Loucy (cell line): ENCODE measurements at regions not wholly inside any gene's neighbourhood (a gene's known extent, or its start where the extent isn't known, plus 50 kb on each side); places are given as distances from the start of the nearest gene placed in this dataset.

ENCODE experiments used
- EZH2phosphoT487 ChIP-seq: fragments of 200-600 bp; IDR thresholded peaks from 2 replicates; pipeline ENCODE4 v1.6.1; 2018; ENCODE audit warnings: antibody characterized with exemption, mild to moderate bottlenecking, moderate library complexity, borderline replicate concordance
- TF ChIP-seq, protein P1 (sequence below): fragments of 200-600 bp; sonication (generic); conservative IDR thresholded peaks from 2 replicates; pipeline ENCODE4 v1.5.1; 2014; ENCODE audit warnings: mild to moderate bottlenecking, antibody characterized with exemption, low read length

DNA sequence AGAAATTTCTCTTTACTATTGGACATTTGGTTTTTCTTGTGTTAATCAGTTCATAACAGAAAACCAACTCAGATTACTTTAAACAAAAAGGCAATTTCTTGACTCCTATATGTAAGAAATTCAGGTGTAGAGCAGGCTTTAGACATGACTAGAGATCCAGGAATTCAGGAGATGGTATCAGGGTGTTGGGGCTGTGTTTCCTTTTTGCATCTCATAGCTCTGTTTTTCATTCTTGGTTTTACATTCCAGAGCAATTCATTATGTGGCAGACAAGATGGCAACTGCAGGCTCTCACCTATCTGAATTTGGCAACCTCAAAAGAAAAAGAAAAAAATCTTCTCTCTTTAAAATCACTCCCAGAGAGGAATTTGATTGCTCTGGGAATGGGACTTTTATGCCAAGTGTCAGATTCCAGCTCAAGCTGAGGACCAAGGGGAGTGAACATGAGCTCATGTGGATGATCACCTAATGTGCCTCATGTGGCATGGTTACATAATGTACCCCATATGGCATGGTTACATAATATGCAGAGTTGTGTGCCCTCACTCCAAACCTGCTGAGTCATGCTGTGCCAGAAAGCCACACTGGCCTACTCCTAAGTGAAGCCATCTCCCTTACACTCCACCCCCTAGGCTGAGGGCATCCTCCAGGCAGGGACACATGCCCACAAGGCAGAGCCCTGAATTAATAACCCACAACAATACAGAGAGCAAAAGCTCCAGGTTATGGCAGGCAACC lies 282.7 kb downstream of the MBD2 start:
- TF ChIP-seq, protein P1, sequence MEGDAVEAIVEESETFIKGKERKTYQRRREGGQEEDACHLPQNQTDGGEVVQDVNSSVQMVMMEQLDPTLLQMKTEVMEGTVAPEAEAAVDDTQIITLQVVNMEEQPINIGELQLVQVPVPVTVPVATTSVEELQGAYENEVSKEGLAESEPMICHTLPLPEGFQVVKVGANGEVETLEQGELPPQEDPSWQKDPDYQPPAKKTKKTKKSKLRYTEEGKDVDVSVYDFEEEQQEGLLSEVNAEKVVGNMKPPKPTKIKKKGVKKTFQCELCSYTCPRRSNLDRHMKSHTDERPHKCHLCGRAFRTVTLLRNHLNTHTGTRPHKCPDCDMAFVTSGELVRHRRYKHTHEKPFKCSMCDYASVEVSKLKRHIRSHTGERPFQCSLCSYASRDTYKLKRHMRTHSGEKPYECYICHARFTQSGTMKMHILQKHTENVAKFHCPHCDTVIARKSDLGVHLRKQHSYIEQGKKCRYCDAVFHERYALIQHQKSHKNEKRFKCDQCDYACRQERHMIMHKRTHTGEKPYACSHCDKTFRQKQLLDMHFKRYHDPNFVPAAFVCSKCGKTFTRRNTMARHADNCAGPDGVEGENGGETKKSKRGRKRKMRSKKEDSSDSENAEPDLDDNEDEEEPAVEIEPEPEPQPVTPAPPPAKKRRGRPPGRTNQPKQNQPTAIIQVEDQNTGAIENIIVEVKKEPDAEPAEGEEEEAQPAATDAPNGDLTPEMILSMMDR = no peak
- TF ChIP-seq EZH2phosphoT487 = no peak
